Lower leg skin (tissue), 3 donors: ENCODE measurements at regions not wholly inside any gene's neighbourhood (a gene's known extent, or its start where the extent isn't known, plus 50 kb on each side); places are given as distances from the start of the nearest gene placed in this dataset.

Experiments used
- POLR2A ChIP-seq, 2 donors: fragments of 450-650 bp; IDR thresholded peaks; one replicate each; pipeline ENCODE4 v1.6.1; 2016 to 2017; ENCODE audit warnings: antibody characterized with exemption in 2 of 2, mild to moderate bottlenecking in 1 of 2, moderate library complexity in 1 of 2
- TF ChIP-seq, protein P1 (sequence below), 3 donors: fragments of 450-650 bp; IDR thresholded peaks; one replicate each; pipeline ENCODE4 v1.5.1; 2016; ENCODE audit warnings: antibody characterized with exemption in 3 of 3, mild to moderate bottlenecking in 3 of 3, moderate library complexity in 2 of 3

DNA sequence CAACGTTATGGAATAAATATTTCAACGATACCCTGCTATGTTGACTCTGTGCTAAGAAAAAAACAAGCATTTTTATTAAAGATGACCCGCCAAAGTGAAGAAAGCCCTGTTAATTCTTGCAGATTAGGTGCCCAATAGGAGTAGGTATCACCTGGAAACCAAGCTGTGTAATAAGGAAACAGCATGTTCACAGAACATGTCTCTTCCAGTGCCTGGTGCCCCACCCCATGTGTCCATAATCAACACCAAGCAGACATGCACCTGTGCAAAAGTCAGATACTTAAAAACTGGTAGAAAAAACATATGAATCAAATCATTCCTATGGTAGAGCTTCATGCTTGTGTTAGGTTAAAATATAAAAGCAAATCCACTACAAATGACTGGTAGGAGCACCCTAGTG lies 327.1 kb downstream of the SHANK2 start:
- TF ChIP-seq, protein P1, sequence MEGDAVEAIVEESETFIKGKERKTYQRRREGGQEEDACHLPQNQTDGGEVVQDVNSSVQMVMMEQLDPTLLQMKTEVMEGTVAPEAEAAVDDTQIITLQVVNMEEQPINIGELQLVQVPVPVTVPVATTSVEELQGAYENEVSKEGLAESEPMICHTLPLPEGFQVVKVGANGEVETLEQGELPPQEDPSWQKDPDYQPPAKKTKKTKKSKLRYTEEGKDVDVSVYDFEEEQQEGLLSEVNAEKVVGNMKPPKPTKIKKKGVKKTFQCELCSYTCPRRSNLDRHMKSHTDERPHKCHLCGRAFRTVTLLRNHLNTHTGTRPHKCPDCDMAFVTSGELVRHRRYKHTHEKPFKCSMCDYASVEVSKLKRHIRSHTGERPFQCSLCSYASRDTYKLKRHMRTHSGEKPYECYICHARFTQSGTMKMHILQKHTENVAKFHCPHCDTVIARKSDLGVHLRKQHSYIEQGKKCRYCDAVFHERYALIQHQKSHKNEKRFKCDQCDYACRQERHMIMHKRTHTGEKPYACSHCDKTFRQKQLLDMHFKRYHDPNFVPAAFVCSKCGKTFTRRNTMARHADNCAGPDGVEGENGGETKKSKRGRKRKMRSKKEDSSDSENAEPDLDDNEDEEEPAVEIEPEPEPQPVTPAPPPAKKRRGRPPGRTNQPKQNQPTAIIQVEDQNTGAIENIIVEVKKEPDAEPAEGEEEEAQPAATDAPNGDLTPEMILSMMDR (IDR thresholded peaks at IDR 0.05), result no peak
- TF ChIP-seq POLR2A (IDR thresholded peaks at IDR 0.05), result no peak
